Lower leg skin (tissue), 3 donors: ENCODE measurements at regions not wholly inside any gene's neighbourhood (a gene's known extent, or its start where the extent isn't known, plus 50 kb on each side); places are given as distances from the start of the nearest gene placed in this dataset.

Experiments
- CTCF ChIP-seq, 3 donors: fragments of 450-650 bp; IDR thresholded peaks; one replicate each; pipeline ENCODE4 v1.5.1; 2016; ENCODE audit warnings: antibody characterized with exemption in 3 of 3, mild to moderate bottlenecking in 3 of 3, moderate library complexity in 2 of 3
- POLR2A ChIP-seq, 2 donors: fragments of 450-650 bp; IDR thresholded peaks; one replicate each; pipeline ENCODE4 v1.6.1; 2016 to 2017; ENCODE audit warnings: antibody characterized with exemption in 2 of 2, mild to moderate bottlenecking in 1 of 2, moderate library complexity in 1 of 2

- no peak for TF ChIP-seq CTCF (IDR thresholded peaks at IDR 0.05)
- no peak for TF ChIP-seq POLR2A (IDR thresholded peaks at IDR 0.05)
Measured at GRCh38 chr10:6780008-6780677, 200.1 kb upstream of the PRKCQ start.
